Activated CD4-positive, alpha-beta memory T cell treated with anti-CD3 and anti-CD28 coated beads, Interleukin-2, amount 10 ng/mL, durations not matched to agents 7 days and 5 days (primary cell): ENCODE measurements at regions not wholly inside any gene's neighbourhood (a gene's known extent, or its start where the extent isn't known, plus 50 kb on each side); places are given as distances from the start of the nearest gene placed in this dataset.

Source experiments
- CTCF ChIA-PET: fragments of 350-600 bp; sonication (Branson Sonifier 250); formaldehyde crosslinking; loops from one replicate; lab custom pipeline; 2021; ENCODE audit warnings: antibody characterized with exemption, inconsistent platforms; lab: Charles Lee
- POLR2A ChIA-PET: fragments of 350-600 bp; sonication (Branson Sonifier 250); formaldehyde crosslinking; loops from one replicate; lab custom pipeline; 2021; ENCODE audit warnings: antibody characterized with exemption; lab: Charles Lee
- DNase-seq: peaks from one replicate; pipeline ENCODE4 v3.0.0-alpha.2; 2020
- H3K27ac Mint-ChIP-seq: one replicate; pipeline ENCODE4 v1.8.0; 2021; ENCODE audit warnings: mild to moderate bottlenecking, mixed read lengths
- H3K27me3 Mint-ChIP-seq: one replicate; pipeline ENCODE4 v1.8.0; 2021; ENCODE audit warnings: mixed read lengths
- H3K36me3 Mint-ChIP-seq: one replicate; pipeline ENCODE4 v1.8.0; 2021; ENCODE audit warnings: low read depth, mixed read lengths
- H3K4me1 Mint-ChIP-seq: one replicate; pipeline ENCODE4 v1.8.0; 2021; ENCODE audit warnings: mixed read lengths
- H3K4me3 Mint-ChIP-seq: one replicate; pipeline ENCODE4 v1.8.0; 2021; ENCODE audit warnings: mild to moderate bottlenecking, mixed read lengths
- H3K9me3 Mint-ChIP-seq: one replicate; pipeline ENCODE4 v1.8.0; 2021; ENCODE audit warnings: mixed read lengths

- no peak overlapping the region for H3K4me3 Mint-ChIP-seq
- no peaks in the 10 kb centered on the region for H3K9me3 Mint-ChIP-seq
- CTCF ChIA-PET: no interaction called here
- no peaks in the 10 kb centered on the region for H3K4me1 Mint-ChIP-seq
- no peak for DNase-seq
- no peaks in the 10 kb centered on the region for H3K36me3 Mint-ChIP-seq
- POLR2A ChIA-PET: no interaction called here
- peaks cover 6% of the 10 kb centered on the region for H3K27me3 Mint-ChIP-seq
- no peak overlapping the region for H3K27ac Mint-ChIP-seq
Observed at GRCh38 chr2:60603533-60604190, 50.2 kb upstream of the BCL11A start.

GRCh38 chr2:60604486-60605064, 51.1 kb upstream of the BCL11A start:
- H3K9me3 Mint-ChIP-seq: no peaks in the 10 kb centered on the region
- peaks cover 10% of the 10 kb centered on the region for H3K27me3 Mint-ChIP-seq
- no peak overlapping the region for H3K27ac Mint-ChIP-seq
- no peak for DNase-seq
- POLR2A ChIA-PET: no interaction called here
- no peaks in the 10 kb centered on the region for H3K36me3 Mint-ChIP-seq
- CTCF ChIA-PET: no interaction called here
- no peak overlapping the region for H3K4me3 Mint-ChIP-seq
- no peaks in the 10 kb centered on the region for H3K4me1 Mint-ChIP-seq

- H3K4me3 Mint-ChIP-seq: no peak overlapping the region
- POLR2A ChIA-PET: no interaction called here
- no peak for DNase-seq
- no peak overlapping the region for H3K27ac Mint-ChIP-seq
- CTCF ChIA-PET: interaction anchor here (0.8 to 1.2 kb wide), 2 partner anchors 24 to 69 kb away, joined by 3 read pairs; no protein-coding TSS in a partner anchor
- no peaks in the 10 kb centered on the region for H3K4me1 Mint-ChIP-seq
- no peaks in the 10 kb centered on the region for H3K36me3 Mint-ChIP-seq
- no peaks in the 10 kb centered on the region for H3K9me3 Mint-ChIP-seq
- H3K27me3 Mint-ChIP-seq: peaks cover 12% of the 10 kb centered on the region
Observed at GRCh38 chr2:60605866-60606265, 52.4 kb upstream of the BCL11A start.

GRCh38 chr2:60608679-60609078, 55.2 kb upstream of the BCL11A start:
- no peaks in the 10 kb centered on the region for H3K4me1 Mint-ChIP-seq
- H3K4me3 Mint-ChIP-seq: no peak overlapping the region
- H3K36me3 Mint-ChIP-seq: no peaks in the 10 kb centered on the region
- DNase-seq: no peak
- no peaks in the 10 kb centered on the region for H3K9me3 Mint-ChIP-seq
- ChIA-PET POLR2A (no interaction called here), CTCF (interaction anchor here (1.4 kb wide), 1 partner anchor 26 kb away, joined by 4 read pairs; no protein-coding TSS in a partner anchor)
- peaks cover 18% of the 10 kb centered on the region for H3K27me3 Mint-ChIP-seq
- no peak overlapping the region for H3K27ac Mint-ChIP-seq

- CTCF ChIA-PET: interaction anchor here (0.6 kb wide), 1 partner anchor 625 kb away, joined by 3 read pairs; no protein-coding TSS in a partner anchor
- Mint-ChIP-seq H3K27ac (no peak overlapping the region), H3K27me3 (peaks cover 17% of the 10 kb centered on the region), H3K9me3 (no peaks in the 10 kb centered on the region), H3K36me3 (no peaks in the 10 kb centered on the region), H3K4me3 (no peak overlapping the region), H3K4me1 (no peaks in the 10 kb centered on the region)
- POLR2A ChIA-PET: no interaction called here
- DNase-seq: no peak
Observed at GRCh38 chr2:60612033-60612432, 58.6 kb upstream of the BCL11A start.

GRCh38 chr2:60614319-60614718, 60.9 kb upstream of the BCL11A start:
- ChIA-PET CTCF (no interaction called here), POLR2A (no interaction called here)
- Mint-ChIP-seq H3K36me3 (no peaks in the 10 kb centered on the region), H3K27me3 (peaks cover 8% of the 10 kb centered on the region), H3K27ac (no peak overlapping the region), H3K4me1 (no peaks in the 10 kb centered on the region), H3K9me3 (no peaks in the 10 kb centered on the region), H3K4me3 (no peak overlapping the region)
- DNase-seq: no peak

- Mint-ChIP-seq H3K36me3 (no peaks in the 10 kb centered on the region), H3K4me1 (no peaks in the 10 kb centered on the region), H3K9me3 (no peaks in the 10 kb centered on the region), H3K27me3 (peaks cover 19% of the 10 kb centered on the region), H3K4me3 (no peak overlapping the region), H3K27ac (no peak overlapping the region)
- POLR2A ChIA-PET: no interaction called here
- no peak for DNase-seq
- CTCF ChIA-PET: interaction anchor here (2.2 kb wide), 1 partner anchor 40 kb away, joined by 6 read pairs; no protein-coding TSS in a partner anchor
Observed at GRCh38 chr2:60621688-60622429, 68.4 kb upstream of the BCL11A start.

GRCh38 chr2:60623040-60623439, 69.6 kb upstream of the BCL11A start:
- Mint-ChIP-seq H3K36me3 (no peaks in the 10 kb centered on the region), H3K27ac (no peak overlapping the region), H3K4me1 (no peaks in the 10 kb centered on the region), H3K4me3 (no peak overlapping the region), H3K9me3 (no peaks in the 10 kb centered on the region), H3K27me3 (peaks cover 21% of the 10 kb centered on the region)
- ChIA-PET CTCF (interaction anchor here (2.2 kb wide), 1 partner anchor 41 kb away, joined by 6 read pairs; no protein-coding TSS in a partner anchor), POLR2A (no interaction called here)
- no peak for DNase-seq

- no peaks in the 10 kb centered on the region for H3K4me1 Mint-ChIP-seq
- ChIA-PET POLR2A (no interaction called here), CTCF (no interaction called here)
- peaks cover 30% of the 10 kb centered on the region for H3K27me3 Mint-ChIP-seq
- H3K4me3 Mint-ChIP-seq: no peak overlapping the region
- H3K9me3 Mint-ChIP-seq: no peaks in the 10 kb centered on the region
- no peaks in the 10 kb centered on the region for H3K36me3 Mint-ChIP-seq
- DNase-seq: no peak
- H3K27ac Mint-ChIP-seq: no peak overlapping the region
Observed at GRCh38 chr2:60627412-60627811, 74.0 kb upstream of the BCL11A start.

- DNase-seq: no peak
- Mint-ChIP-seq H3K4me3 (no peak overlapping the region), H3K27me3 (peaks cover 30% of the 10 kb centered on the region), H3K4me1 (no peaks in the 10 kb centered on the region), H3K36me3 (no peaks in the 10 kb centered on the region), H3K27ac (no peak overlapping the region), H3K9me3 (no peaks in the 10 kb centered on the region)
- CTCF ChIA-PET: interaction anchor here (0.6 kb wide), 1 partner anchor 46 kb away, joined by 3 read pairs; no protein-coding TSS in a partner anchor
- POLR2A ChIA-PET: no interaction called here
Observed at GRCh38 chr2:60628026-60628425, 74.6 kb upstream of the BCL11A start.

GRCh38 chr2:60628615-60629304, 75.3 kb upstream of the BCL11A start:
- DNase-seq: no peak
- peaks cover 25% of the 10 kb centered on the region for H3K27me3 Mint-ChIP-seq
- no peak overlapping the region for H3K27ac Mint-ChIP-seq
- no peaks in the 10 kb centered on the region for H3K36me3 Mint-ChIP-seq
- POLR2A ChIA-PET: no interaction called here
- CTCF ChIA-PET: interaction anchor here (0.6 kb wide), 1 partner anchor 47 kb away, joined by 3 read pairs; no protein-coding TSS in a partner anchor
- no peak overlapping the region for H3K4me3 Mint-ChIP-seq
- no peaks in the 10 kb centered on the region for H3K9me3 Mint-ChIP-seq
- no peaks in the 10 kb centered on the region for H3K4me1 Mint-ChIP-seq

- no peaks in the 10 kb centered on the region for H3K4me1 Mint-ChIP-seq
- POLR2A ChIA-PET: no interaction called here
- H3K4me3 Mint-ChIP-seq: no peak overlapping the region
- H3K27ac Mint-ChIP-seq: no peak overlapping the region
- peaks cover 25% of the 10 kb centered on the region for H3K27me3 Mint-ChIP-seq
- no peak for DNase-seq
- H3K36me3 Mint-ChIP-seq: no peaks in the 10 kb centered on the region
- CTCF ChIA-PET: no interaction called here
- H3K9me3 Mint-ChIP-seq: no peaks in the 10 kb centered on the region
Observed at GRCh38 chr2:60629305-60629662, 75.8 kb upstream of the BCL11A start.
